ENCODE measurements at regions not wholly inside any gene's neighbourhood (a gene's known extent, or its start where the extent isn't known, plus 50 kb on each side); places are given as distances from the start of the nearest gene placed in this dataset.

DNA sequence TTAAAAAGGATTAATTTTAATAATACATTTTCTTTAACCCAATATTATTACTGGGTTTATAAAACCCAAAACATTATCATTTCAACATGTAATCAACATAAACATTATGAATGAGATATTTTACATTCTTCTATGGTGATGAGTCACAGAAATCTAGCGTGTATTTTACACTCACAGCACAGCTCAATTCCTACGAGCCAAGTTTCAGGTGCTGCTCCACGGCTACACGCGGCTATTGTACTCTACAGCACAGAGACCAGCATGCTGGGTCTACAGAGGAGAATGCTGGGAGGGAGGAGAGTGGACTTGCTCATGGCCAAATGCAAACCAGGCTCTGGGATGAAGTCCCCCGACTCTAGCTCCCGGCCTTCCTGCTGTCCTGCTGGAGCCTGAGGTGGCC lies 72.0 kb upstream of the LMO1 start:
- DNase-seq (ENCODE audit: low spot score) (no peak), ATAC-seq (ENCODE audit: insufficient number of reproducible peaks, low FRiP score, low read depth) (no peak)

DNA sequence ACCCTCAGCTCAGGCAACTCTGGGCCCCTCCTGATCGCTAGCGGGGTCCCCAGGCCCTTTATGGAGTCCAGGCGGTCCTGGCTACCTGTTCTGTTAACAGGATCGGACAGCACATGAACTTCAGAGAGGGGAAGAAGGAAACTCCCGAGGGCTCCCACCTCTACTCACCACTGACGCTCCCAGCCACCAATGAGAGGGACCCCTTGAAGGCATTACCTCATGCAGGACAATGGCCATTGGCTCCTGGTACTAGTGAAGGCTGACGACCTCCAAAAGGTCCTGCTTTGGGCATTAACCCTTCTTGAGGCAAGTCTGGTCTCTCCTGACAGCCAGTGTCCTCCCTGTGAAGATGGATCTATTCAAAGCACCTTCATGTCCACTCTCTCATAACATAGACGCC lies 71.5 kb upstream of the LMO1 start:
- no peaks in the 10 kb centered on the region for H3K9me3 ChIP-seq
- H3K27ac ChIP-seq, result no peak overlapping the region
- H3K4me1 ChIP-seq (ENCODE audit: control insufficient read depth in 1 of 2, low read depth in 2 of 2), result no peaks in the 10 kb centered on the region
- H3K27me3 ChIP-seq (replicated peaks; ENCODE audit: insufficient read depth), result no peaks in the 10 kb centered on the region
- no peak overlapping the region for H3K4me3 ChIP-seq
- no peak for DNase-seq (ENCODE audit: low spot score)
- H3K36me3 ChIP-seq, result no peaks in the 10 kb centered on the region
- TF ChIP-seq, protein P1, sequence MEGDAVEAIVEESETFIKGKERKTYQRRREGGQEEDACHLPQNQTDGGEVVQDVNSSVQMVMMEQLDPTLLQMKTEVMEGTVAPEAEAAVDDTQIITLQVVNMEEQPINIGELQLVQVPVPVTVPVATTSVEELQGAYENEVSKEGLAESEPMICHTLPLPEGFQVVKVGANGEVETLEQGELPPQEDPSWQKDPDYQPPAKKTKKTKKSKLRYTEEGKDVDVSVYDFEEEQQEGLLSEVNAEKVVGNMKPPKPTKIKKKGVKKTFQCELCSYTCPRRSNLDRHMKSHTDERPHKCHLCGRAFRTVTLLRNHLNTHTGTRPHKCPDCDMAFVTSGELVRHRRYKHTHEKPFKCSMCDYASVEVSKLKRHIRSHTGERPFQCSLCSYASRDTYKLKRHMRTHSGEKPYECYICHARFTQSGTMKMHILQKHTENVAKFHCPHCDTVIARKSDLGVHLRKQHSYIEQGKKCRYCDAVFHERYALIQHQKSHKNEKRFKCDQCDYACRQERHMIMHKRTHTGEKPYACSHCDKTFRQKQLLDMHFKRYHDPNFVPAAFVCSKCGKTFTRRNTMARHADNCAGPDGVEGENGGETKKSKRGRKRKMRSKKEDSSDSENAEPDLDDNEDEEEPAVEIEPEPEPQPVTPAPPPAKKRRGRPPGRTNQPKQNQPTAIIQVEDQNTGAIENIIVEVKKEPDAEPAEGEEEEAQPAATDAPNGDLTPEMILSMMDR (IDR thresholded peaks at IDR 0.05), result no peak
- no peak for ATAC-seq (ENCODE audit: insufficient number of reproducible peaks, low FRiP score, low read depth)

More for the DNA sequence above, 72.0 kb upstream of the LMO1 start:
- TF ChIP-seq, protein P1 (IDR thresholded peaks at IDR 0.05), result no peak
- Histone ChIP-seq H3K27ac (no peak overlapping the region), H3K9me3 (no peaks in the 10 kb centered on the region), H3K4me1 (ENCODE audit: control insufficient read depth in 1 of 2, low read depth in 2 of 2) (no peaks in the 10 kb centered on the region), H3K27me3 (replicated peaks; ENCODE audit: insufficient read depth) (no peaks in the 10 kb centered on the region), H3K36me3 (no peaks in the 10 kb centered on the region), H3K4me3 (no peak overlapping the region)

DNA sequence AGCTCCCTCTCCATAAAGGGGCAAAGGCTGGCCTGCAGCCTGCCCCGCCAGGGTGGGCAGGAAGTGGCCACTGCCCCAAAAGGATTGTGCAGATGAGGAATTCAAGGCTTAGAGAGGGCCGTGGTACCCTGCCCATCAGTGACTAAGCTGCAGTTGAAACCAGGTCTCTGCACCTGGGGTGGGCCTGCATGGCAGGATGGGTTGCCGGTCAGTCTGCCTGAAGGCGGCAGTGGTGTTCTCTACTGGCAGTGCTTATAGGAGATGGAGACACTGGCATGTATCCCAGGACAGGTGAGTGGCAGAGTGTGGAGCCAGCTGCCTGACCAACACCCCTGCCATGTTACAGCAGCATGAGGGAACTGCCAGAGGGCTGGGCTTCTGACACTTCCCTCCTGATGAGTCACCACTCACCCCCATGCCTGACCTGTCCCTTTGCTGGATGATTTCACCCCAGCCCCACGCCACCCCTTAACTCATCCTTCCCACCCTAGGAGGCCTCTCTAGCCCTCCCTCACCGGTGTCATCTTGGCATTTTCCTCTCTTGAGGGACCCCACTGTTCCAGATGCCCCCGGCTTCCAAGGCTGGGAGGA lies 70.2 kb upstream of the LMO1 start:
- Histone ChIP-seq H3K36me3 (no peaks in the 10 kb centered on the region), H3K27me3 (replicated peaks; ENCODE audit: insufficient read depth) (no peaks in the 10 kb centered on the region), H3K4me1 (ENCODE audit: control insufficient read depth in 1 of 2, low read depth in 2 of 2) (no peaks in the 10 kb centered on the region), H3K9me3 (no peaks in the 10 kb centered on the region), H3K4me3 (no peak overlapping the region), H3K27ac (no peak overlapping the region)
- TF ChIP-seq, protein P1 (IDR thresholded peaks at IDR 0.05), result no peak
- DNase-seq (ENCODE audit: low spot score), result no peak
- ATAC-seq (ENCODE audit: insufficient number of reproducible peaks, low FRiP score, low read depth), result no peak

DNA sequence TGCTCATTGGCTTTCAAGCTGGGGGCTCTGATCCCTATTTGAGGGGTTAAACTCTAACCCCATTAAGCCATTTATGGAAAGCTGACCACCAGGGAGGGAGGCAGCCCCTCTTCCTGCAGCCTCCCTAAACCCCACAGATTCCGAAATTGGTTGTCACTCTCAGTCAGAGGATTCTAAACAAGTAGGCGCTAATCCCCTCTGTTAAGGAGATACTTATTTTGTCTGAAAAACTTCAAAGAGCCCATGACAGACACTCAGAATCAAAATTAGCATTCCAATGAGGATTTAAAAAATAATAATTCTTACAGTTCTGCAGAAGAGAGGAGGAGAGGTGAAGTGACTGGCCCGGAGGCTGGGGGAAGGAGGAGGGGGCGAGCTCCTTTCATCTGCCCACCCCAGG lies 69.7 kb upstream of the LMO1 start:
- no peak for ATAC-seq (ENCODE audit: insufficient number of reproducible peaks, low FRiP score, low read depth)

DNA sequence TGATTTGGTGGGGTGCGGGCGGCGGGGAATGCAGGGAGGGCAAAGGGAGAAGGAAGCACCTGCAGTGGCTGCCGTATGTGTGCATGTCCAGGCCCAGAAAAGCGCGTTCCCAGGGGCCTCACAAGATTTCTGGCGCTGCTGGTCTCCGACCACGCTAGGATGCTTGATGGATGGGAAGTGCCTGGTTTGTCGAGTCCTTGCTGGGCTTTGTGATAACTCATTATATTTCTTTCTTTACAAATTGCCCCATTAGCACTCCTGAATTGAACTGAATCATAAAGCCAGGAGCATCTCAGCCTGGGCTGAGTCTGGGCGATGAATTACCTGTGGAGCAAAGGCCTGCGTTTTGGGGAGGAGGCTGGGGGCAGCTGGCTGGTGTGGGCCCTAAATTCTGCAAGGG lies 69.2 kb upstream of the LMO1 start:
- ATAC-seq (ENCODE audit: insufficient number of reproducible peaks, low FRiP score, low read depth) (no peak), DNase-seq (ENCODE audit: low spot score) (no peak)
- H3K27me3 ChIP-seq (replicated peaks; ENCODE audit: insufficient read depth), result no peaks in the 10 kb centered on the region
- H3K4me1 ChIP-seq (ENCODE audit: control insufficient read depth in 1 of 2, low read depth in 2 of 2), result no peaks in the 10 kb centered on the region
- H3K4me3 ChIP-seq, result no peak overlapping the region
- TF ChIP-seq, protein P1 (IDR thresholded peaks at IDR 0.05), result no peak
- H3K36me3 ChIP-seq, result no peaks in the 10 kb centered on the region
- H3K9me3 ChIP-seq, result no peaks in the 10 kb centered on the region
- no peak overlapping the region for H3K27ac ChIP-seq

More for the DNA sequence above, 69.7 kb upstream of the LMO1 start:
- no peak for DNase-seq (ENCODE audit: low spot score)
- H3K4me3 ChIP-seq, result no peak overlapping the region
- no peaks in the 10 kb centered on the region for H3K36me3 ChIP-seq
- H3K27me3 ChIP-seq (replicated peaks; ENCODE audit: insufficient read depth), result no peaks in the 10 kb centered on the region
- TF ChIP-seq, protein P1 (IDR thresholded peaks at IDR 0.05), result no peak
- H3K9me3 ChIP-seq, result no peaks in the 10 kb centered on the region
- H3K4me1 ChIP-seq (ENCODE audit: control insufficient read depth in 1 of 2, low read depth in 2 of 2), result no peaks in the 10 kb centered on the region
- no peak overlapping the region for H3K27ac ChIP-seq

Data from thoracic aorta (tissue), 2 donors.